ENCODE measurements at regions not wholly inside any gene's neighbourhood (a gene's known extent, or its start where the extent isn't known, plus 50 kb on each side); places are given as distances from the start of the nearest gene placed in this dataset.
"Not testable (repeated sequence)": the region's sequence is repeated elsewhere in the genome, so short reads cannot be mapped to it uniquely, and the experiment has no call there.

DNA sequence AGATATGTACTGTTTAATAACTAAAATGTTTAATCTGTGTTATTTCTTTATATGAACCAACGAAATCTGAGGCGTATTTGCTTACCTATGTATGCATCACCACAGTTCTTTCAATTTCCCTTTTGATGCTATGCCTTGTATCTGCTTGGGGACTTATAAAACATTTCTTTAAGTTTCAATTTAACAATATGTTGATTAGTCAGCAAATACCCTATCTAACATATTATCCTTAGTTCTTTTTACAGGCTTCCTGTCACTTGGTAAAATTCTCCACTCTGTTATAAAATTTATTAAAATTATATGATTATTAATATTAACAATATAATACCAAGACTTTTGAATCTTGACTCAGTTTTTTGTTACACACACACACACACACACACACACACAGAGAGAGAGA lies 174.3 kb downstream of the CPS1 start:
- no peak for DNase-seq (ENCODE audit: low read depth)

DNA sequence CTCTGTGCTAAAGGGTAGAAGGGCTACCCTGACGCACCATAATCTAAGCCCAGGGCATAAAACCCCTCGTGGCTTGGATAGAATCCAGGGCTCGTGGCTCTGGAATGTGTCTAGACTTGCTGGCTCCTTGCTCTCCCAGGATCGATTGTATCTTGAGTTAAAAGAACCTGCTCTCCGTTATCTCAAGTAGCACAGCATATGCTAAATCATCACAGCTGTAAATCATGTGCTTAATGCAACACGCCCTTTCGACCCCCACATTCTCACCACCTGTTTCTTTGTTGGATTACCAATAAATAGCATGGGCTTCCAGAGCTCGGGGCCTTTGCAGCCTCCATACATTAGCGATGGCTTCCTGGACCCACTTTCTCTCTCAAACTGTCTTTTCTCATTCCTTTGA lies 190.4 kb downstream of the CPS1 start:
- DNase-seq (ENCODE audit: low read depth) = not testable (repeated sequence)

DNA sequence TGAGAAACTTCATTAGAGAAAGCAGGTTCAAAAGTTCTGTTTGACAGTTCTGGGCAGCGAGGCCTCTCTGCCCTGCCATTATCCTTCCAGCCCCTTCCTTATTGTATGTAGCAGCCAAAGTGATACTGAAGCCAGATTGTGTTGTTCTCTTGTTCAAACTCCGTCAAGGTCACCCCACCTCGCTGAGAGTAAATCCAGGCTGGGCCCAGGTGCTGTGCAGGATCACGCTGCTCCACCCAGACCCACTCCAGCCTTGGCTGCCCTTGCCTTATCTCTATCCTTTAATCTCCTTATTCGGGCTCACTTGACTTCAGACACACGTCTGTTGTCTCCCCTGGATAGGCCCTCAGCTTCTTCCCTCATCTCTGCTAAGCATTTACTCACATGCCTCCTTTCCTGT lies 196.1 kb downstream of the CPS1 start:
- no peak for DNase-seq (ENCODE audit: low read depth)

DNA sequence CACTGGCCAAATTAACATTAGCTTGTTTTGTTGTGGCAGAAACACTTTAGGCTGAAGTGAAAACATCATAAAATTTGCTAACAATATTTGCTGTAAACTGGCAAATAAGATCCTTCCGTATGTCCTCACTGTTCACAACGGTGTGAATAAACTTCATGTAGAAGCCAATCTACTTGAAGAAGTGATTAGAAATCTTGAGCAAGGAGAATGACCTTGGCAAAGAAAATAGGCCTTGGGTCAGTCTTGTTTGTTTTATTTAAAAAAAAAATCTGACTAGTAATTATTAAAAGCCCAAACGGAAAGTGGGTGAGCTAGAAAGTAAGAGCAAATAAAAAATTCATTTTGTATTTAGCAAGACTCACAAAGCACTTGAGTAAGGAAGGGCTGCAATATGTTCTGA lies 197.0 kb downstream of the CPS1 start:
- DNase-seq (ENCODE audit: low read depth) = no peak

DNA sequence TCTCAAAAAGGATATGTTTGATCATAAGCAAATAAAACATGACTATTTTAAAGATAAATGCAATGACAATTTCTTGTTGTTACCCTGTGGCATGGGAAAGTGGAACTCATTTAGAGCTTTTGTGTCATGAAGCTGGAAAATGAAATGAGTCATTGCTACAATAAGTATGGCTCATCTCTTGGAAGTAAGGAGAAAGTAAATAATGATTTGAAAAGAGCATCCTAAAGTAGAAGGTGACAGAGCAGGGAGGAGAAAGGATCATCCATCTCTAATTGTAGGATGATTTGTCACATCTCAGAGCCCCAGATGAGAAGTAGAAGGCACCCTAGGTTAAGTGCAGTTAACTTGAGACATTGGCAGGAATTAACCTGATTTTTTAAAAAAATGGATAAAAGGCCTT lies 200.5 kb downstream of the CPS1 start:
- no peak for DNase-seq (ENCODE audit: low read depth)

DNA sequence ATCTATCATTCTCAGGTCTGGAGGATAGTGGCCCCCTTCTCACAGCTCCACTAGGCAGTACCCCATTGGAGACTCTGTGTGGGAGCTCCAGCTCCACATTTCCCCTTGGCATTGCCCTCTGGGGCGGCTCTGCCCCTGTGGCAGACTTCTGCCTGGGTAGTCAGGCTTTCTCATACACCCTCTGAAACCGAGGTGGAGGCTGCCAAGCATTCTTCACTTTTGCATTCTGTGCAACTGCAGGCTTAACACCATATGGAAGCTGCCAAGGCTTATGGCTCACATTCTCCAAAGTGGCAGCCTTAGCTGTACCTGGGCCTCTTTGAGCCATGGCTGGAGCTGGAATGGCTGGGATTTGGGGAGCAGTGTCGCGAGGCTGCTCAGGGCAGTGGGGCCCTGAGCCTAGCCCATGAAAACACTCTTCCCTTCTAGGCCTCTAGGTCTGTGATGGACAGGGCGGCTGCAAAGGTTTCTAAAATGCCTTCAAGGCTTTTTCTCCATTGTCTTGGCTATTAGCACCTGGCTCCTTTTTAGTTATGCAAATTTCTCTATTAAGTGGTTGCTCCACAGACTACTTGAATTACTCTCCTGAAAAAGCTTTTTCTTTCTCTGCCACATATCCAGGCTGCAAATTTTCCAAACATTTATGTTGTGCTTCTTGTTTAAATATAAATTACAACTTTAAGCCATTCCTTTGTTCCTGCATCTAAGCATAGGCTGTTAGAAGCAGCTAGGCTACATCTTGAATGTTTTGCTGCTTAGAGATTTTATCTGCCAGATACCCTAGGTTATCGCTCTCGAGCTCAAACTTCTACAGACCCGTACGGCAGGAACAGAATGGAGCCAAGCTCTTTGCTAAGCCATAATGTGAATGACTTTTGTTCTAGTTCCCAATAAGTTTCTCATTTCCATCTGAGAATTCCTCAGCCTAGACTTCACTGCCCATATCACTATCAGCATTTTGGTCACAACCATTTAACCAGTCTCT lies 206.5 kb downstream of the CPS1 start:
- DNase-seq (ENCODE audit: low read depth) = no peak

DNA sequence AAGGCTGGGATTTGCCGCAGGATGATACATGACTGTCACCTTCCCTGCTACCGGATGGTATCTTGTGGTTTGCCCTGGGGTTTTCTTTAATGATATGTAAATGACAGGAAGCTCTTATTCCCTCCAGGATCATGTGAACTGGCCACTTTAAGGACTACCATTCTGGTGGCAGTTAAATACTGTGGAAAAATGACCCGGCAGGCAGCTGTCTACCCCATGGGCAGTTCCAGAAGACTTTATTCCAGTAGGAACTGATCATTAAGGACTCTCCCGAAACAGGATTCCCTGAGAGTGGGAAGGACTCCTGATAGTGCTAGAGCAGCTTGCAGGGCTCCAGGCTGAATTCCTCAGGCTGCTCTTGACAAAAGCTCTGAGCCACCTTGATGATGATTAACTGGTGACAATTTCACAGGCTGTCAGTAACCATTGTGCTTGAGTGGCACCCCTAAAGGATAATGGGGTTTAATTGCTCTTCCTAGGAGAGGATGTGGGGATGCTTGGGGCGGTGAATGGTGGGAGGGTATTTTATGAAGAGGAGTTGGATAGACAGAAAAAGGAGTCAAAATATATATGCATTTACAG lies 212.0 kb downstream of the CPS1 start:
- no peak for DNase-seq (ENCODE audit: low read depth)

DNA sequence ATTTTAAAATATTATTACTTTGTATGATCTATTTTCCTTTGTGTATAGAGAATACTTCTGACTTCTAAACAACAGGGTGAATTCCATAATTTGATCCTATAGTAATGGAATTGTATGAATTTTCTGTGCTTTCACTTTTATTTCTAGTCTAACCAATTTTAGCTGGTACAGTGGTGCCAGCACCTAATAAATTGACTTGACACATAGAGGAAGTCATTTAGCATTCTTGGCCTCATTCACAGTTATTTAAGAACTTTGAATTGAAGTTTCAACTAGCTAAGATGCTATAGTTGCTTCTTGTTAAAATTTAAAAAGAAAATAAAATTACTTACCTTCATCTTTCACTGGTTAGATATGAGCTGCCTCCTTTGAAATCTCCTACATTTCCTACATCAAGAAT lies 220.4 kb downstream of the CPS1 start:
- no peak for DNase-seq (ENCODE audit: low read depth)

DNA sequence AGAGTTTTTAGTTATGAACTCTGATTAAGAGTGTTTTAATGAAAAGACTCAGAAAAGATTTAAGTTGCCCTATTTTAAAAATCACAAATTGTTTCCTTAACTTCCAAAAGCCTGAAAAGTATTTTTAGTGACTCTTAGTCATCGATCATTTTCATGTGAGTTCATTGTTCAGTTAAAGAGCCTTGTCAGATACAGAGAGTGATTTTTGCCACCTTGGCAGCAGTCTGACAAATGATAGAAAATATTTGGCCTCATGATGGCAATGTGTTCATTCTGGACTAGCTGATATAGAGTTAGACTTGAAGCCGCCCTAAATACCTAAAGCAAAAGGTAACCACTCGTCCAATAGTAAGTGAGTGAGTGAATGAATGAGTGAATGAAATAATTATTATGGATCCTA lies 225.8 kb downstream of the CPS1 start:
- no peak for DNase-seq (ENCODE audit: low read depth)

DNA sequence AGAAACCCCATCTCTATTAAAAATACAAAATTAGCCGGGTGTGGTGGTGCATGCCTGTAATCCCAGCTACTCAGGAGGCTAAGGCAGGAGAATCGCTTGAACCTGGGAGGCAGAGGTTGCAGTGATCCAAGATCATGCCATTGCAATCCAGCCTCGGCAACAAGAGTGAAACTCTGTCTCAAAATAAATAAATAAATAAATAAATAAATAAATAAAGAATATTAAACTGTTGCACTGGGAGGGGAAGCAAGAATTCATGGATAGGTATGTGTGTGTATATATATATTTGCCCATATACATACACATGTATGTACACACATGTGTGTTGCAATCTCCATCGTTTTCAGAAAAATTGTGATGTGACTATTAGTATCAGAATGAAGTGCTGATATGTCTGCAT lies 231.4 kb downstream of the CPS1 start:
- not testable (repeated sequence) for DNase-seq (ENCODE audit: low read depth)

DNA sequence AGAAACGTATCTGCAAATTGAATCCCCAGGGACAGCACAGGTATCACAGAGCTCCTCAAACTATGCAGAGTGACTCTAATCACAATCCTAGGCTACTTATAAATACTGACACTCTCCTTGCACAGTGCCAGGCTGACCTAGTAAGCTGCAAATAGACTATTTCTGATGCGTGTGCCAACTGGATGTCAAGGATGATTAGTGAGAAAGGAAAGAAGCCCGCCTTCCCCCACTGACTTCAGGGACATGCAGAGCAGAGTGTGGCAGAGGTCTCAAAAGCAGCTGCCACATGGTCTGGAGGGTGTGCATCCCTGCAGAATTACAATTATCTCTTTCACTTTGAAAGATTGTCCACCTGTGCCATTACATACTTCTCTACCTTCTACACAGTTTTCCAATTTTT lies 235.6 kb downstream of the CPS1 start:
- no peak for DNase-seq (ENCODE audit: low read depth)

DNA sequence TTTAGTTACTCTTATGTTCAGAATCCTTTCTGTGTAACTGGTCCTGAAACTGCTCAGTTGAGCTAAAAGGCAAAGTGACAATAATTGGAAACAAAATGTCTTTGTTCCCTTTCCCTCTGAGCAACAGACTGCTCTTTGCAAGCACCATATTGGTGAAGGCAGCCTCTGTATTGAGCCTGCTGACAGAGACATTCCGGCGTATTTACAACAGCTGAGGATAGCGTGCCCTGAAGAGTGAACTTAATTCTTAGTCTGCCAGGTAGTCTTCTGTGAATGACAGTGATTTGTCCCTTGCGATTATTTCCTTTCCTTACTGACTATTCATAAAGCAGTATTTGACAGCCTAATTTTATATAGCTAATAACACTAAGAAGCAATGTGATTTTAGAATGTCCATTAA lies 239.1 kb downstream of the CPS1 start:
- no peak for DNase-seq (ENCODE audit: low read depth)

DNA sequence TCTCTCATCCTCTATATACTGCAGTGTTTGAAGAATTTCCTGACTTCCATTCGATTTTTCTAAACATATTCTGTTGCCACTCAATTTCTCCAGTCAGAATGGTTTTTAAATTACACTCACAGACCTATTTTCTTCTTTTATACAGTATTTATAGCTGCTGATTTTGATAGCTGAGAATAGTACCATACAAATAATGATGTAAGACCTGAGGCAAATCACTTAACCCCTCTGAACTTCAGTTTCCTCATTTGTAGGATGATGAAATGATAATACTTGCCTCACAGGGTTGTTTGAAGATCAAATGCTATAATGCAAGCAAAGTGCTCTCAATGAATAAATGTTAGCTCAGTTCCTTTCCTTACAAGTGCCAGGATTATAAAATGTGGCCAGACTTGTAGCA lies 241.8 kb downstream of the CPS1 start:
- DNase-seq (ENCODE audit: low read depth) = no peak

DNA sequence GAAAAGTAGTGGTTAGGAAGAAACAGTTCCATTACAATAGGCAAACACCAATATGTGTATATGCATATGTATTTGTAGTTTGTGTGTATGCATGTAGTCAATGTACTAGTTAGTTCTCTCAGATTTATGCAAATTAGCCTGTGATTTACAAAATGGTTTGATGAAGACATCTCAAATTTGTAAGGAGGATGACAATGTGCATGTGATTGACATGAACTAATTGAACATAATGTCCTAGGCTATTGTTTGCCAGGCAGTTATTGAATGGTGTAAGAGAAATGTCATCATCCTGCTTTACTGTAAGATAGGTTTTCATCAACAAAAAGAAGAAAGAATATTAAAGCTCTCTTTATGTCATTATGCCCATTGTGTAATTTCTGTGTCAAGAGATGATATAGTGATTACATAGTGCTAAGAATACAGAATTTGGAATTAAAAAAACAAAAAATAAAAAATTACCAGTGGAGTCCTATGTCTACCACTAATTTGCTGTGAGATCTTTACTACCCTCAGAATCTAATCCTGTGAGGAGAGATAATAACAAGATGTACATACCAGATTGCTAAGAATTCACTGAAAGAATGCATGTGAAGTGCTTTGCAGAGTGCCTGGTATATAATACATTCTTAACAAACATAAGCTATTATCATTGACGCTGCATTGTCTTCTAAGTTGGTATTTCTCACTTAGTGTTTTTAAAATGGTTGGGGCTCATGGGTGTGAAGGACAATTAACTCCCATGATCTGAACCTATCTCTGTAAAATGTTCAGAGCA lies 258.0 kb downstream of the CPS1 start:
- DNase-seq (ENCODE audit: low read depth) = no peak

DNA sequence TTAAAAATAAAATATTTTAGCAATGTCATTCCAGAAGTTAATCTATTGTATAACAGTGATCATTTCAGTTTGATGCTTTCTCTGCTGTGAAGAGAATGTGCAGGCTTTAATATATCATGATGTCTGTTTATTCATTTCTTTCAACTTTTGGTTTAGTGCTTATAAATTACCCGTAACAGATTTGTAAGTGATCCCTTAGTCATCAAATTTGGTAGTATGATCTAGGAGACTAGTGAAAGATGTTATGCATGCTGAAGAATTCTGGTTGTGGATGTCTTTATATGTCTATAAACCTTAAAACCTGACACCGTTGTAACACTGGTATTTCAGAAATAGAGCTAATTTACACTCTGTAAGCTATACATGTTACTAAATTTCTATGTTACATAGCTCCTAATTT lies 260.4 kb downstream of the CPS1 start:
- DNase-seq (ENCODE audit: low read depth) = no peak

DNA sequence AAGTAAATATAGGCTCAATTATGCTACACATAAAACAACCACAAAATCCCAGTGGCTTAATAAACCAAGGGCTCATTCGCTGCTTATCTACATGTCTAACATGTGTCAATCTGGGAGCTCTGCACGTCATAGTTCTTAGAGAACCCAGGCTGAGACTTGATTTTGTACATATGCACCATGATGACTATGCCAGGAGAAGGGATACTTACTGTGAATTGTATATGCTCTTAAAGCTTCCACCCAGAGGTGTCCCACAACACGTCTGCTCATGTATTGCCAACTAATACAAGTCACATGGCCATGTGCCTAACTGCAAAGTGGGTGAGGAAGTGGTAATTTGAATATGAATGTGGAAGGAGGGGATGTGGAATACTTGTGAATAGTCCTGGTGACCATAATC lies 262.1 kb downstream of the CPS1 start:
- DNase-seq (ENCODE audit: low read depth) = no peak

DNA sequence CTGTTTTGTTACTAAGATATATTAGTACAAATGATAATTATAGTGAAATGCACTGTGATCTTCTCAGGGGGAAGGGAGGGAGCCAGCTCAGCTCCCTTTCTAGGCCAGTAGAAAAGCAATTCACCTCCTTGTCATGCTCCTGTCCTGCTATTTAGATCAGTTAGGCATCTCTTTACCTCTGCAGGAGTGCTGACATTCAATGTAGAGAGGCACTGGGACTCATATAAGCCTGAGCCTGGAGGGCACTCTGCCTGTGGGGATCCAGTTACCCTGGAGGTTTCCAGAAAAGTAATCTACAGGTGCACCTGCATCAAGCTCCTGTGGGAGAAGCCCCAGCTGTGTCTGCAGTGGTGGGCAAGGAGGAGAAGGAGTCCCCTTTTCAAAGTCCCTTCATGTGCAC lies 277.0 kb downstream of the CPS1 start:
- no peak for DNase-seq (ENCODE audit: low read depth)

DNA sequence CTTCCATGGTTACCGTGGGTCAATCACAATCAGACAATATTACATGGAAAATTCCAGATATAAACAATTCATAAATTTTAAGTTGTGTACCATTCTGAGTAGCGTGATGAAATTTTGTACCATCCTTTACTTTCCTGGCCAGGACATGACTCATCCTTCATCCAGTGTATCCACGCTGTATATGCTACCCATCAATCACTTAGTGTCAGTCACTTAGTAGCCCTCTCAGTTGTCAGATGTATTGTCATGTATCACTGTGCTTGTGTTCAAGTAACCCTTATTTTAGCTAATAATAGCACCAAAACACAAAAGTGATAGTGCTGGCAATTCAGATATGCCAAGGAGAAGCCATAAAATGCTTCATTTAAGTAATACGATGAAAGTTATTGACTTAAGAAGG lies 282.6 kb downstream of the CPS1 start:
- DNase-seq (ENCODE audit: low read depth) = no peak

DNA sequence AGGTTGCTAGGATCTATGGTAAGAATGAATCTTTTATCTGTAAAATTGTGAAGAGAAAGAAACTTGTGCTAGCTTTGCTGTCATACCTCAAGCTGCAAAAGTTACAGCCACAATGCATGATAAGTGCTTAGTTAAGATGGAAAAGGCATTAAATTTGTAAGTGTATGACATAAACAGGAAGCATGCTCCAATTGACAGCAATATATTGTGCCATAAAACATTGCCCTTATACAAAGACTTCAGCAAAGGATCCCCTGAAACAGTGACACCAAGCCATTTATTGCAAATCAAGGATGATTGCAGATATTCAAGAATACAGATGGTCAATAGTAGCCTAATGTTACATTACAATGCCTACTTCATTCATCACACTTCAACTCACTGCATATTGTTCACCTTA lies 283.1 kb downstream of the CPS1 start:
- no peak for DNase-seq (ENCODE audit: low read depth)

DNA sequence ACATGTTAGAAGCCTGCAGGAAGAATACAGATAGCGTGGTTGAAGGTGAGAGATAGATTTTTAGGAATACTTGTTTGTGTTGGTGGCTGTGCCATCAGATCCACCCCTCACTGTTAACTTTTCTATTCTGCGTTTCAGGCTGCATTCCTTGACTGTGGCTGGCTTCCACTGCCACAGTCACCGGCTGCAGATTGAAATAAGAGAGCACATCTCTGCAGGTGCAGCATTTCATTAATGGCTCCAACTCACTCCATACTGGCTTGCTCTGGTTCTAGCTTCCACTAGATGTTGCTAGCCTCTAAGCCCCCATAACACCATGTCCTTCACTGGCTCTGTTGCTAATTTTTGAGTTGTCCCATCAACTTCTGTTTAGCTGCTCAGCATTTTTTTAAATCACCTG lies 286.5 kb downstream of the CPS1 start:
- DNase-seq (ENCODE audit: low read depth) = no peak

DNA sequence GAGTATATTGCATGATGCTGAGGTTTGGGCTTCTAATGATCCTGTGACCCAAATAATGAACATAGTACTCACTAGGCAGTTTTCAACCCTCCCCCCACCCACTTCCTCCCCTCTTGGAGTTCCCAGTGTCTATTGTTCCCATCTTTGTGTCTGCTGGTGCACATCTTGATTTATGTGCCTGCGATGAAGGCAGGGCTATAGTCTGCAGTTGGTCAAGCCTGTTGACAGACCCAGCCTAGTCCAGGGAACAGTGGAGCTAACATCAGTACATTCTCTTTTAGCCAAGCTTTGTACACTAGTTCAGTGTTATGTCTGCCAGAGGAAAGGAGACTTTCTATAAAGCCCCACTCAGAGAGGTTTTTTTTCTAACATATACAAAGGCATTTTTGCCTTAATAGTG lies 287.6 kb downstream of the CPS1 start:
- DNase-seq (ENCODE audit: low read depth) = no peak

DNA sequence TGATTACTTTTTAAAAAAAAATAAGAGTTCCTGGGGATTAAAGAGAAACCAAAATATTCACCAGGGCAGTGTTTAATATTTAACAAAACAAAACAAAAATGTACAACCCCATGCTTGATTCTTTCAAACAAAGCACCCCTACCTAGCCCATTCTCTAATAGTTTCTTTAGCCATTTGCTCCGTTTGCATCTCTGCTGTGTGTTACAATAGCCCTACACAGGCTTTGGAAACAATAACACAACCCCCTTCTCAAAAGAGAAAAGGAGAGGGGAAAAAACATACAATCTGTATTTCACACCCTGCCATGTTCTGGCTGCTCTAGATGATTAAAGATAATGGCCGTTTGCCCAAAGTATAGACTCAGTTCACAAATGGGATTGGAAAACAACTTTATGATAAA lies 302.9 kb downstream of the CPS1 start:
- DNase-seq (ENCODE audit: low read depth) = no peak

DNA sequence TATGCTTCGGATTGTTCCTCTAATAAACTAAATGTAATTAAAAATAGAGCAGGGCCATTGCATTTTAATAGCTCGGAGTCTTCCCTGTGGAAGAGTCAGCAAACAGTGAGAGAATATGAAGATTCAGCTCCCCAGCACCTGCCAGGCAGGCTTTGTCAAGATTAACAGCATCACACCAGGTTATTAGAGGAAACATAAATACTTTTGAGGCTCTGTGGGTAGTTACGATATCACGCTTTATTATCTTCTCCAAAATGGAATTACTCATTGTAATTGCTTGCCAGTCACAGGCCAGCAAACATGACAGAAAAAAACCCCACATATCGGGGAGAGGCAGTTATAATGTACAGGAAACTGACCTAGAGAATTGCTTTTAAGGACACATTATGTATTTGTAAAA lies 303.9 kb downstream of the CPS1 start:
- no peak for DNase-seq (ENCODE audit: low read depth)

Measured in activated T-helper 1 cell treated with Interleukin-2 at 50 U/mL for 16 hours (primary cell).